HepG2 (cell line): ENCODE measurements at regions not wholly inside any gene's neighbourhood (a gene's known extent, or its start where the extent isn't known, plus 50 kb on each side); places are given as distances from the start of the nearest gene placed in this dataset.

ENCODE experiments used
- ATAC-seq: fragments of 200-7000 bp; cut with Tn5 transposase; 3 replicates; pipeline ENCODE4 v1.9.1; 2020; ENCODE audit warnings: mild to moderate bottlenecking, moderate library complexity
- BruUV-seq: library from RNA; stranded (reverse); fragments of 400-500 nt; replicated peaks from 2 replicates; lab custom pipeline; 2021; lab: Mats Ljungman, UMichigan
- CTCF ChIA-PET: fragments of 300-600 bp; formaldehyde crosslinking; extraction: SDS; loops from one replicate; lab custom pipeline; 2021; ENCODE audit warnings: low total read pairs, inconsistent platforms, low intra/inter-chr PET ratio; lab: Yijun Ruan, JAX
- POLR2A ChIA-PET: fragments of 350-600 bp; sonication (Branson Sonifier 250); formaldehyde crosslinking; loops from one replicate; lab custom pipeline; 2020; ENCODE audit warnings: antibody characterized with exemption, inconsistent platforms; lab: Yijun Ruan, JAX
- DNase-seq: peaks from one replicate; pipeline ENCODE4 v3.0.0-alpha.2; 2015; ENCODE audit warnings: low spot score
- FAIRE-seq: peaks from 3 replicates; lab custom pipeline; 2011; peaks lifted over from hg19 to GRCh38; lab: Jason Lieb, UNC
- H2AFZ ChIP-seq: one replicate; pipeline ENCODE4 v1.6.1; 2011; ENCODE audit warnings: low read length, inconsistent platforms
- H3K27ac ChIP-seq: fragments of 300-600 bp; 3 replicates; pipeline ENCODE4 v1.8.0; 2011; ENCODE audit warnings: mixed run types, mild to moderate bottlenecking, mixed read lengths, low read length, inconsistent platforms; ENCODE audit not compliant: insufficient read depth; ENCODE audit errors: extremely low read length
- H3K27me3 ChIP-seq, 2 experiments: fragments of 200-600 bp in 1 of 2; 2 replicates in 1 of 2; 3 replicates in 1 of 2; pipeline versions ENCODE4 v1.6.0 to v1.8.0; 2011; ENCODE audit warnings: low read length in 2 of 2, mild to moderate bottlenecking in 2 of 2, moderate library complexity in 2 of 2, inconsistent platforms in 1 of 2; ENCODE audit not compliant: insufficient read depth in 2 of 2, control insufficient read depth in 1 of 2
- H3K36me3 ChIP-seq, 2 experiments: fragments of 200-600 bp in 1 of 2; replicated peaks in 1 of 2; 2 replicates in 1 of 2; 3 replicates in 1 of 2; pipeline versions ENCODE4 v1.5.1 to v1.8.0; 2011; ENCODE audit warnings: low read length in 2 of 2, inconsistent platforms in 1 of 2; ENCODE audit not compliant: insufficient read depth in 2 of 2, control insufficient read depth in 1 of 2
- H3K4me1 ChIP-seq: 2 replicates; pipeline ENCODE4 v1.5.1; 2012; ENCODE audit warnings: low read length, inconsistent platforms; ENCODE audit not compliant: insufficient read depth
- H3K4me2 ChIP-seq: 2 replicates; pipeline ENCODE4 v1.6.0; 2011; ENCODE audit warnings: low read depth, low read length, inconsistent platforms
- H3K4me3 ChIP-seq, 3 experiments: fragments of 200-600 bp in 1 of 3; sonication (generic), shearing (Covaris generic) in 1 of 3; replicated peaks in 1 of 3; 2 replicates each; pipeline ENCODE4 v1.5.1; 2011 to 2016; ENCODE audit warnings: low read length in 3 of 3, inconsistent platforms in 2 of 3, low read depth in 2 of 3, mild to moderate bottlenecking in 2 of 3, control low read depth in 1 of 3, mixed read lengths in 1 of 3; ENCODE audit not compliant: insufficient read depth in 1 of 3
- H3K79me2 ChIP-seq: one replicate; pipeline ENCODE4 v1.6.1; 2011; ENCODE audit warnings: low read length, inconsistent platforms; ENCODE audit not compliant: insufficient read depth
- H3K9ac ChIP-seq: 2 replicates; pipeline ENCODE4 v1.6.0; 2011; ENCODE audit warnings: mild to moderate bottlenecking, low read depth, low read length, inconsistent platforms; ENCODE audit not compliant: insufficient read depth
- H3K9me3 ChIP-seq: 2 replicates; pipeline ENCODE4 v1.5.1; 2012; ENCODE audit warnings: mild to moderate bottlenecking, low read length
- H4K20me1 ChIP-seq: 2 replicates; pipeline ENCODE4 v1.6.0; 2011; ENCODE audit warnings: inconsistent platforms, mild to moderate bottlenecking, low read length, moderate library complexity; ENCODE audit not compliant: insufficient read depth
- CBX2 ChIP-seq, 2 experiments: fragments of 200-600 bp in 1 of 2; sonication (generic); formaldehyde crosslinking in 1 of 2; IDR thresholded peaks; 2 replicates each; pipeline versions ENCODE4 v1.7.0 to v1.8.1; 2018 to 2022; ENCODE audit warnings: low read depth in 2 of 2, low read length in 1 of 2, mild to moderate bottlenecking in 1 of 2, missing genetic modification reagents in 1 of 2
- GFI1 ChIP-seq: sonication (generic); formaldehyde crosslinking; IDR thresholded peaks from 2 replicates; pipeline ENCODE4 v1.5.0; 2020; ENCODE audit warnings: missing genetic modification reagents, mild to moderate bottlenecking, borderline replicate concordance
- HIVEP1 ChIP-seq: sonication (generic); formaldehyde crosslinking; IDR thresholded peaks from 2 replicates; pipeline ENCODE4 v1.4.0; 2020; ENCODE audit warnings: mild to moderate bottlenecking, missing genetic modification reagents
- IRF2 ChIP-seq: IDR thresholded peaks from 2 replicates; pipeline ENCODE4 v1.6.1; 2018; ENCODE audit warnings: missing genetic modification reagents, missing compliant biosample characterization
- IRX3 ChIP-seq: sonication (generic); formaldehyde crosslinking; IDR thresholded peaks from 2 replicates; pipeline ENCODE4 v1.8.1; 2023; ENCODE audit warnings: mild to moderate bottlenecking, low read depth, missing genetic modification reagents, borderline replicate concordance
- NR2F6 ChIP-seq, 2 experiments: IDR thresholded peaks; 2 replicates each; pipeline ENCODE4 v1.6.1; 2016; ENCODE audit warnings: antibody characterized with exemption in 1 of 2, mild to moderate bottlenecking in 1 of 2
- PHB2 ChIP-seq: fragments of 450-650 bp; IDR thresholded peaks from 2 replicates; pipeline ENCODE4 v1.6.1; 2018; ENCODE audit not compliant: partially characterized antibody
- SMARCC2 ChIP-seq: fragments of 450-650 bp; IDR thresholded peaks from 2 replicates; pipeline ENCODE4 v1.6.1; 2017; ENCODE audit warnings: antibody characterized with exemption, mild to moderate bottlenecking
- STAT6 ChIP-seq: sonication (generic); formaldehyde crosslinking; IDR thresholded peaks from 2 replicates; pipeline ENCODE4 v1.4.0; 2020; ENCODE audit warnings: missing genetic modification reagents, mild to moderate bottlenecking, borderline replicate concordance
- U2AF2 ChIP-seq: fragments of 200-400 bp; formaldehyde crosslinking; IDR thresholded peaks from 2 replicates; pipeline ENCODE4 v1.6.1; 2017; ENCODE audit warnings: low read depth, mild to moderate bottlenecking, low read length
- YEATS2 ChIP-seq: sonication (generic); formaldehyde crosslinking; IDR thresholded peaks from 2 replicates; pipeline ENCODE4 v1.4.0; 2020; ENCODE audit warnings: missing genetic modification reagents, borderline replicate concordance
- ZHX1 ChIP-seq: sonication (generic); formaldehyde crosslinking; IDR thresholded peaks from 2 replicates; pipeline ENCODE4 v1.8.1; 2022; ENCODE audit warnings: low read depth, mild to moderate bottlenecking, missing genetic modification reagents
- WGBS: methylation state at CpG from one replicate; pipeline ENCODE4 v1.1.6; 2017; ENCODE audit warnings: low lambda C conversion rate; 5-methylcytosine and 5-hydroxymethylcytosine counted together
- in situ Hi-C: cut with HindIII; loops from 2 replicates; pipeline ENCODE4 v1.10.0; 2017; ENCODE audit warnings: low pct_unique_long_range_greater_than_20kb; ENCODE audit not compliant: extremely low pct_ligation_motif_present
- intact Hi-C: fragments of 100-400 bp; cut with micrococcal nuclease; formaldehyde crosslinking; loops from one replicate; pipeline ENCODE4 v1.10.0; 2022; ENCODE audit not compliant: unreplicated experiment

GRCh38 chr1:78437396-78437795 is 53.4 kb upstream of the PTGFR start:
- TF ChIP-seq U2AF2: no peak
- TF ChIP-seq NR2F6 (IDR thresholded peaks at IDR 0.05): no peak
- no peak for TF ChIP-seq NR2F6 (CRISPR knock-in tag; IDR thresholded peaks at IDR 0.05)
- TF ChIP-seq GFI1 (CRISPR knock-in tag): no peak
- no peak for TF ChIP-seq SMARCC2
- no peak for TF ChIP-seq ZHX1 (CRISPR knock-in tag)
- TF ChIP-seq IRF2 (CRISPR knock-in tag): no peak
- TF ChIP-seq PHB2: no peak
- no peak for TF ChIP-seq YEATS2
- TF ChIP-seq CBX2 (IDR thresholded peaks at IDR 0.05; ENCODE audit: low read depth, low read length): no peak
- TF ChIP-seq CBX2 (CRISPR knock-in tag; IDR thresholded peaks at IDR 0.05; ENCODE audit: low read depth): no peak
- TF ChIP-seq HIVEP1 (CRISPR knock-in tag): no peak
- TF ChIP-seq IRX3 (CRISPR knock-in tag): no peak
- TF ChIP-seq STAT6: no peak
- H3K27me3 ChIP-seq: no peaks in the 10 kb centered on the region; a peak in 1 of 5 replicates
- no peaks in the 10 kb centered on the region for H3K4me1 ChIP-seq
- H4K20me1 ChIP-seq: no peaks in the 10 kb centered on the region
- H3K79me2 ChIP-seq: no peaks in the 10 kb centered on the region
- H3K4me3 ChIP-seq: no peak overlapping the region
- H3K4me2 ChIP-seq: no peak overlapping the region
- H3K36me3 ChIP-seq: no peaks in the 10 kb centered on the region
- CTCF ChIA-PET: no interaction called here
- WGBS: 1% methylated on average over 5 of the region's 5 CpGs
- H3K9ac ChIP-seq: no peak overlapping the region
- in situ Hi-C loops: no loop called here
- H2AFZ ChIP-seq: no peak overlapping the region
- POLR2A ChIA-PET: no interaction called here
- H3K9me3 ChIP-seq: no peaks in the 10 kb centered on the region
- no TSS peak for BruUV-seq
- no peak for FAIRE-seq
- no peak for ATAC-seq
- H3K27ac ChIP-seq: no peak overlapping the region
- intact Hi-C loops: no loop called here
- DNase-seq: no peak
